Esophagus muscularis mucosa (tissue), 4 donors: ENCODE measurements at regions not wholly inside any gene's neighbourhood (a gene's known extent, or its start where the extent isn't known, plus 50 kb on each side); places are given as distances from the start of the nearest gene placed in this dataset.

Source experiments
- DNase-seq: peaks from one replicate; pipeline ENCODE4 v3.0.0-alpha.2; 2017; ENCODE audit errors: extremely low spot score
- H3K27ac ChIP-seq, 4 donors: fragments of 200-600 bp; sonication (generic); replicated peaks in 1 of 4; 1 replicate in 3 of 4; 2 replicates in 1 of 4; pipeline ENCODE4 v1.5.1; 2016 to 2019; ENCODE audit warnings: mild to moderate bottlenecking in 1 of 4
- H3K27me3 ChIP-seq, 4 donors: fragments of 200-600 bp; sonication (generic); one replicate each; pipeline versions ENCODE4 v1.5.1 to v1.6.0; 2016 to 2019
- H3K36me3 ChIP-seq, 4 donors: fragments of 200-600 bp; sonication (generic); one replicate each; pipeline ENCODE4 v1.5.1; 2016 to 2019
- H3K4me1 ChIP-seq, 4 donors: fragments of 200-600 bp; sonication (generic); one replicate each; pipeline ENCODE4 v1.5.1; 2016 to 2019
- H3K4me3 ChIP-seq, 4 donors: fragments of 200-600 bp; sonication (generic); 1 replicate in 2 of 4; 2 replicates in 2 of 4; pipeline ENCODE4 v1.5.1; 2016 to 2019; ENCODE audit warnings: mild to moderate bottlenecking in 4 of 4, moderate library complexity in 1 of 4
- H3K9me3 ChIP-seq, 4 donors: fragments of 200-600 bp; sonication (generic); 1 replicate in 3 of 4; 2 replicates in 1 of 4; pipeline ENCODE4 v1.5.1; 2016 to 2019
- EP300 ChIP-seq: sonication (generic); formaldehyde crosslinking; IDR thresholded peaks from one replicate; pipeline ENCODE4 v1.6.1; 2017; ENCODE audit warnings: antibody characterized with exemption
- POLR2A ChIP-seq: fragments of 450-650 bp; IDR thresholded peaks from one replicate; pipeline ENCODE4 v1.6.1; 2017; ENCODE audit warnings: antibody characterized with exemption, moderate library complexity, mild to moderate bottlenecking, low read depth
- POLR2AphosphoS5 ChIP-seq, 2 donors: sonication (generic); formaldehyde crosslinking; IDR thresholded peaks; one replicate each; pipeline ENCODE4 v1.6.1; 2017; ENCODE audit warnings: antibody characterized with exemption in 2 of 2
- WGBS: methylation state at CpG from one replicate; pipeline ENCODE4 v1.1.5; 2018; 5-methylcytosine and 5-hydroxymethylcytosine counted together
- intact Hi-C: fragments of 100-400 bp; cut with DNase I; formaldehyde crosslinking; loops from one replicate; pipeline ENCODE4 v1.15.1; 2023
- TF ChIP-seq, protein P1 (sequence below), 3 experiments: fragments of 200-600 bp in 2 of 3; fragments of 450-650 bp in 1 of 3; sonication (generic) in 2 of 3; IDR thresholded peaks; one replicate each; pipeline ENCODE4 v1.5.1; 2017 to 2019; ENCODE audit warnings: antibody characterized with exemption in 3 of 3, mild to moderate bottlenecking in 2 of 3, moderate library complexity in 1 of 3

DNA sequence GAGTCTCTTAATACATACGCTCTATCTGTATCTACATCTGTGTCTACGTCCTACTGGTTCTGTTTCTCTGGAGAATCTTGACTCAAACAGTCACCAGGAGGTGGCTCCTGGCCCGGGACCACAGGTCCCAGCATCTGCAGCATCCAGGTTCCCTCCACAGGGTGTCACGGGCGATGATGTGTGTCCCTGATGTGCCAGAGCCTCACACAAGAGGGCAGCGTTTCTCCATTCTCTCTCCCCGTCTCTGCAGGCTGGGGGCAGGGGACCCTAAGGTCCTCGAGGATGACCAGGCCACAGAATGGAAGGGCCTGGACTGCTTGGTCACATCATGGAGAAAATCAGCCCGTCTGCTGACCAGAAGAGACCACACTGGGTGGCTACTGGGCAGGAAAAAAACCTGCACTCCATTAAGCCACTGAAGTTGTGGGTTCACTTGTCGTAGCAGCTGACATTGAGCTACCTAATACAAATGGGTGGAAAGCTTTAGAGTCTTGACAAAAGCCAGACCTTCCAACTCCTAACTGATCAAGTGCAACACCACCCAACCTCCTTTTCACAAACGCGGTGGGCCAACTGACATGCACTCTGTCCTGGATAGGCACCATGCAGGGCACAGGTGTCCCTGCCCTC lies 392.5 kb downstream of the CTTN start:
- Histone ChIP-seq H3K4me1 (no peaks in the 10 kb centered on the region), H3K27ac (no peak overlapping the region), H3K27me3 (no peaks in the 10 kb centered on the region), H3K9me3 (peaks cover 0 to 25% (median 17%) of the 10 kb centered on the region in 4 donors), H3K4me3 (no peak overlapping the region), H3K36me3 (no peaks in the 10 kb centered on the region)
- DNase-seq, result no peak
- intact Hi-C loops, result no loop called here
- TF ChIP-seq EP300, result no peak
- TF ChIP-seq POLR2A, result no peak
- TF ChIP-seq, protein P1, sequence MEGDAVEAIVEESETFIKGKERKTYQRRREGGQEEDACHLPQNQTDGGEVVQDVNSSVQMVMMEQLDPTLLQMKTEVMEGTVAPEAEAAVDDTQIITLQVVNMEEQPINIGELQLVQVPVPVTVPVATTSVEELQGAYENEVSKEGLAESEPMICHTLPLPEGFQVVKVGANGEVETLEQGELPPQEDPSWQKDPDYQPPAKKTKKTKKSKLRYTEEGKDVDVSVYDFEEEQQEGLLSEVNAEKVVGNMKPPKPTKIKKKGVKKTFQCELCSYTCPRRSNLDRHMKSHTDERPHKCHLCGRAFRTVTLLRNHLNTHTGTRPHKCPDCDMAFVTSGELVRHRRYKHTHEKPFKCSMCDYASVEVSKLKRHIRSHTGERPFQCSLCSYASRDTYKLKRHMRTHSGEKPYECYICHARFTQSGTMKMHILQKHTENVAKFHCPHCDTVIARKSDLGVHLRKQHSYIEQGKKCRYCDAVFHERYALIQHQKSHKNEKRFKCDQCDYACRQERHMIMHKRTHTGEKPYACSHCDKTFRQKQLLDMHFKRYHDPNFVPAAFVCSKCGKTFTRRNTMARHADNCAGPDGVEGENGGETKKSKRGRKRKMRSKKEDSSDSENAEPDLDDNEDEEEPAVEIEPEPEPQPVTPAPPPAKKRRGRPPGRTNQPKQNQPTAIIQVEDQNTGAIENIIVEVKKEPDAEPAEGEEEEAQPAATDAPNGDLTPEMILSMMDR (IDR thresholded peaks at IDR 0.05), result no peak
- no peak for TF ChIP-seq POLR2AphosphoS5 (IDR thresholded peaks at IDR 0.05)
- 79% methylated on average over 12 of the region's 12 CpGs for WGBS

DNA sequence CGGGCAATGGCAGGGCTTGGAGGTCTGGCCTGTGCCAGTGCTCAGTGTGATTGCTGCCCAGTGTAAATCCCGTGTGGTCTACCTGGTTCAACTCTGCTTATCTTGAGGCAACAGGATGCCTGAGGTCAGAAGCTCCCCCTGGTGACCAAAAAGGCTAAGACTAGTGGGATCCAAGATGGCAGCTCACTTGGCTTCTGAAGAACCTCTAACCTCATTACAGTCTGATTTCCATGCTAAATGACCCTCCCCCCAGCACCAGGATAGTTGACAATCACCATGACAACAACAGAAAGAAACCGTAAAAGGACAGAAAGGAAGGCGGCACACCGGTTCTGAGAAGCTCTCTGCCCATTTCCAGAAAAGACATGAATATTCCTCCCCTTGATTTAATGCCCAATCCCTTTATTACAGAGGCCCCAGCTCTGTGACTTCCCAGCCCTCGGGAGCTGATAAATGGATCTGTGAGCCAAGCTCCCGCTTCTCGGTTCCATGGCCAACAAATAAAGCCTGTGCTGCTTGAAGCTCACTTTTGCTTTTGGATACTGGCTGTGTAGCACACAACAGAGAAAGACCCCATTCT lies 398.4 kb downstream of the CTTN start:
- 80% methylated on average over 8 of the region's 8 CpGs for WGBS
- peaks cover 0 to 10% (median 4%) of the 10 kb centered on the region in 4 donors for H3K36me3 ChIP-seq

DNA sequence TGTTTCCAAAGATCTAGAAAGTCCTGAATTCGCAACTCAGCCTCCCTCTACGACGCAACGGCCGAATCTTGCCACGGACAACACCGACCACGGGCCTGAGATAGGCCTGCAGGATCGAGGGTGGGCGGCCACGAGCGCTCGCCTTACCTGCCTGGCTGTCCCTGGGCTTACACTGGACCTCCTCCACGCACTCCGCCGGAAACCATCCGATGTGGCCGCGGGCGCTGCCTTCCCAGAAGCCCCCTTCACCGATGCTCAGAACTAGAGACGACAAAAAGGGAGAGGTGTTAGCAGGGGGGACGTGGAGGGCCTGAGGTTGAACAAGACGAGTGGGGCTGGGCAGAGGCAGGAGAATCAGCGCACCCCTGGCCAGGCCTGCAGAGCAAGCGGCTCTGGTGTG lies 400.0 kb downstream of the CTTN start:
- no peaks in the 10 kb centered on the region for H3K4me1 ChIP-seq
- intact Hi-C loops, result no loop called here
- 92% methylated on average over 26 of the region's 26 CpGs for WGBS
- no peaks in the 10 kb centered on the region for H3K27me3 ChIP-seq
- TF ChIP-seq POLR2A (no peak), POLR2AphosphoS5 (IDR thresholded peaks at IDR 0.05) (no peak), EP300 (no peak)
- TF ChIP-seq, protein P1 (IDR thresholded peaks at IDR 0.05), result no peak
- no peak overlapping the region for H3K4me3 ChIP-seq
- peaks cover 0 to 10% (median 4%) of the 10 kb centered on the region in 4 donors for H3K36me3 ChIP-seq
- H3K27ac ChIP-seq, result no peak overlapping the region
- H3K9me3 ChIP-seq, result peaks cover 0 to 22% (median 9%) of the 10 kb centered on the region in 4 donors
- DNase-seq, result no peak

More for the DNA sequence above, 398.4 kb downstream of the CTTN start:
- DNase-seq, result no peak
- Histone ChIP-seq H3K27me3 (no peaks in the 10 kb centered on the region), H3K9me3 (peaks cover 0 to 30% (median 17%) of the 10 kb centered on the region in 4 donors), H3K4me3 (no peak overlapping the region), H3K4me1 (no peaks in the 10 kb centered on the region), H3K27ac (no peak overlapping the region)
- intact Hi-C loops, result no loop called here
- TF ChIP-seq, protein P1 (IDR thresholded peaks at IDR 0.05), result no peak
- TF ChIP-seq POLR2AphosphoS5 (IDR thresholded peaks at IDR 0.05) (no peak), EP300 (no peak), POLR2A (no peak)

DNA sequence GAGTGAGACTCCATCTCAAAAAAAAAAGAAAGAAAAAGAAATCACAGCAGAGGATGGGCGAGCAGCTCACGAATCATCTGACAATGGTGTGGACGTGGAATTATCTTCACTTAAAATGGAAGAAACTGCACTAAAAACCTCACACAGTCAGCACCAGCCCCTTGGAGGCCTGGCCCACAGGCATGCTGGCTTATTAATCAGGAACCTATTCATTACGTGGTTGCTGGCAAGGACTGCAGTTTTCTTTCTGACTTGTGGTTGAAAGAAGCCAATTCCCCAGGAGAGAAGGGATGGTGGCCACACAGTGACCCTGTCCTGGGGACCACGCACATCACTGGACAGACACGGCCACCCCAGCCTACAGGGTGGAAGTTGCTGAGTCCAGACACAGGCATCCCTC lies 401.1 kb downstream of the CTTN start:
- Histone ChIP-seq H3K27ac (no peak overlapping the region), H3K27me3 (no peaks in the 10 kb centered on the region), H3K4me1 (no peaks in the 10 kb centered on the region), H3K4me3 (no peak overlapping the region), H3K9me3 (peaks cover 0 to 11% (median under 1%) of the 10 kb centered on the region in 4 donors), H3K36me3 (peaks cover 0 to 13% (median 6%) of the 10 kb centered on the region in 4 donors)
- no peak for DNase-seq
- TF ChIP-seq POLR2A, result no peak
- TF ChIP-seq, protein P1 (IDR thresholded peaks at IDR 0.05), result no peak
- no peak for TF ChIP-seq EP300
- TF ChIP-seq POLR2AphosphoS5 (IDR thresholded peaks at IDR 0.05), result no peak
- WGBS, result 78% methylated on average over 6 of the region's 6 CpGs
- intact Hi-C loops, result no loop called here
